AG09319 (cell line): ENCODE measurements at regions not wholly inside any gene's neighbourhood (a gene's known extent, or its start where the extent isn't known, plus 50 kb on each side); places are given as distances from the start of the nearest gene placed in this dataset.

ENCODE experiments used
- DNase-seq: peaks from one replicate; pipeline ENCODE4 v3.0.0-alpha.2; 2010; ENCODE audit warnings: low read depth; ENCODE audit errors: extremely low read depth
- TF ChIP-seq, protein P1 (sequence below): IDR thresholded peaks from 2 replicates; pipeline ENCODE4 v1.5.1; 2011; ENCODE audit warnings: low read depth, mild to moderate bottlenecking, inconsistent platforms, low read length, moderate library complexity

DNA sequence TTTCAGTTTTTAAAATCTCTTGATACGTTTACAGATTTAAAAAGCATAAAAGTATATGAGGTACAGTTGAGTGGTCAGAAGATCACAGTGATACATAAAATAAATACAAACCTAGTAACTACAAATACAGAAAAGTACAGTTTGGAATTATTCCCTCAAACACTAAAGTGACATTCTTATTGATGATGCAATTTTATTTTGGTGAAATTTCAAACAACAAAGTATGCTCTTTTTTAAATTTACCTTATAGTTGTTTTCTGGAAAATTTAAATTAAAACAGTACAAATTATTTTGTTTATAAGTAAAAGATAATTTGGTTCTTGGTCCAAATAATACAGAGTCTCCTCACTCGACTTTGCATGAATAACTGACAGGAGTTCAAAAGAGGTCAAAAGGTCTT lies 1305.1 kb upstream of the GJE1 start:
- TF ChIP-seq, protein P1, sequence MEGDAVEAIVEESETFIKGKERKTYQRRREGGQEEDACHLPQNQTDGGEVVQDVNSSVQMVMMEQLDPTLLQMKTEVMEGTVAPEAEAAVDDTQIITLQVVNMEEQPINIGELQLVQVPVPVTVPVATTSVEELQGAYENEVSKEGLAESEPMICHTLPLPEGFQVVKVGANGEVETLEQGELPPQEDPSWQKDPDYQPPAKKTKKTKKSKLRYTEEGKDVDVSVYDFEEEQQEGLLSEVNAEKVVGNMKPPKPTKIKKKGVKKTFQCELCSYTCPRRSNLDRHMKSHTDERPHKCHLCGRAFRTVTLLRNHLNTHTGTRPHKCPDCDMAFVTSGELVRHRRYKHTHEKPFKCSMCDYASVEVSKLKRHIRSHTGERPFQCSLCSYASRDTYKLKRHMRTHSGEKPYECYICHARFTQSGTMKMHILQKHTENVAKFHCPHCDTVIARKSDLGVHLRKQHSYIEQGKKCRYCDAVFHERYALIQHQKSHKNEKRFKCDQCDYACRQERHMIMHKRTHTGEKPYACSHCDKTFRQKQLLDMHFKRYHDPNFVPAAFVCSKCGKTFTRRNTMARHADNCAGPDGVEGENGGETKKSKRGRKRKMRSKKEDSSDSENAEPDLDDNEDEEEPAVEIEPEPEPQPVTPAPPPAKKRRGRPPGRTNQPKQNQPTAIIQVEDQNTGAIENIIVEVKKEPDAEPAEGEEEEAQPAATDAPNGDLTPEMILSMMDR = no peak
- DNase-seq = no peak

DNA sequence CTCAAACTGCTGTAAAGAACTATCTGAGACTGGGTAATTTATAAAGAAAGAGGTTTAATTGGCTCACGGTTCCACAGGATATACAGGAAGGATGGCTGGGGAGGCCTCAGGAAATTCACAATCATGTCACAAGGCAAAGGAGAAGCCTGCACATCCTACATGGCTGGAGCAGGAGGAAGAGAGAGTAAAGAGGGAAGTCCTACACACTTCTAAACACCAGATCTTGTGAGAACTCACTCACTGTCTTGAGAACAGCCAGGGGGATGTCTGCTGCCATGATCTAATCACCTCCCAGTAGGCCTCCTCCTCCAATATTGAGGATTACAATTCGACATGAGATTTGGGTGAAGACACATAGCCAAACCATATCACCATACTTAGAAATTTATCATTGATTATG lies 1307.0 kb upstream of the GJE1 start:
- TF ChIP-seq, protein P1 = no peak
- DNase-seq = no peak

DNA sequence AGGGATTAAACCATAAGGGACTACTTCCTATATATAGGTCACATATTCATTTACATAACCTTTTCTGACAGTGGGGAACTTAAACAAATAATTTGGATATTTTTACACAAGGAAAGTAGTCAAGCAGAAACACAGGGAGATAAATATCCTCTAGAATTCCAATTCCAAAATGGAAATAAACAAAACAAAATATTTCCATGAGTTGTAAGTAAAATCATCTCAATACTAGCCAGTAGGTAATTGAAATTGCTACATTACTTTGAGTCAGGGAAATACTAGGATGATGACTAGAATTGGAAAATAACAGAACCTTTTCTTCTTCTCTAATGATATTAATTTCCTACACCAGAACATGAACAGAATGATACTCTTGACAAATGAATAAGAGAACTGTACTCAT lies 1308.1 kb upstream of the GJE1 start:
- peak; percentile 20 for DNase-seq
- TF ChIP-seq, protein P1 = no peak

DNA sequence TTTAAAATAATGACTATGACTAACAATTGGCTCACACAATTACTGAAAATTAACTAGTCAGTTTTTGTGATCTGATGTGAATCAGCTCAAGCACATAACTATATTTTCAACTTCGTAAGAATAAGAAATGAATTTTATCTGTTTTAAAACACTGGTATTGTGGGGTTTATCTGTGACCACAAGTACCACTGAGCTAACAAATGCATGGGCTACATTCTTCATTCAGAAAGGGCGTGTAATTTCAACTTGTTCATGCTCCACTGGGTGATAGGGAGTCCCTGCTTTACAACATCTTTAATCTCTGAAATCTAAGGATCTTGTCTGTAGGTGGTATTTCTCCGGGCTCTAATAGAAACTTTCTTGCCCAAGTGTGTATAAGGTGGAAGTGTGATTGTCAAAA lies 1311.5 kb upstream of the GJE1 start:
- TF ChIP-seq, protein P1 = no peak

DNA sequence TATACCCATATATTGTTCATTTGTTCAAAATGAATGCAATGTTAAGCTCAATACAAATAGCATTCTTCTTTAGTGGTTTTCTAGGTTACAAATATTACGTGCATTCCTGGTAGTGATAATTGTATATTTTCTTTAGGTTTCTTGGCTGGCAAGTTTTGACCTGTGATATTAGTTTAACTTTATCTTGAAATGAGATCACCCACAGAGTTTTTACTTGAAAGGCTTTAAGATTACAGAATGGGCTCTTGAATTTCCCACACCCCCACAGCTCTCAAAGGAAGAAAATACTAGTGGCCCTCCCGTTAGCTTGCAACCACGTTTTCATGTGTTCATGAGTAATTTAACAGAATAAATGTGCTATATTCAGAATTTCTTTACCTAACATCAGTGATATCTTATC lies 1315.5 kb upstream of the GJE1 start:
- TF ChIP-seq, protein P1 = no peak
- no peak for DNase-seq

More for the DNA sequence above, 1311.5 kb upstream of the GJE1 start:
- no peak for DNase-seq

DNA sequence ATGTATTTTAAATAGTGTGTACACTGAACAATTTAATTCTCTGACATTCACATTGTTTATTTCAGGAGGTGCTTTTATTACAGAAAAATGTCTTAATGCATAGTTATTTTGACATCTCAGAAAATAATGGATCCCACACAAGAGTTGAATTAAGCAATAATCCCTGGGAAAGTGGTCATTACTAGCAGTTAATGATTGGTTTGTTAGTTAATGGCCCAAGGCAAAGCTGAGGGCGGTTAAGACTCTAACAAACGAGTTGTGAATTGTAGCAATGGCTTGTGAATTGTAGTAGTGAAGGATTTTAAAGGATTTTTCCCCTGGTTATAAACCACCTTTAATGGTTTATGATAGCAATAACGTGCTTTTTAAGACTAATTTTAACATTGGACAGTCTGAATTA lies 1316.0 kb upstream of the GJE1 start:
- no peak for DNase-seq
- TF ChIP-seq, protein P1 = no peak

DNA sequence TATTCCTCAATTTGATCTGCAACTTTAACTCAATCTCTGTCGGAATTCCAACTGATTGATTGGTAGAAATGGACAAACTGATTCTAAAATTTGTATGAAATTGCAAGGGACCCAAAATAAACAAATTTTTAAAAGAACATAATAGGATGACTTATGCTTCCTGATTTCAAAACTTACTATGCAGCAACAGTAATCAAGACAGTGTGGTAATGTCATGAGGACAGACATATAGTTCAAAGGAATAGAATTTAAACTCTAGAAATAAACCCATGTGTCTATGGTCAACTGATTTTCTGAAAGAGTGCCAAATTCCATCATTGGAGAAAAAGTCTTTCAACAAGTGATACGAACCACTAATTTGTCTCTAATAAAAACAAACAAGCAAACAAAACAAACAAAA lies 1320.1 kb upstream of the GJE1 start:
- TF ChIP-seq, protein P1 = no peak
- DNase-seq = no peak
